Cerebellar cortex (tissue), 1 donor: ENCODE measurements at regions not wholly inside any gene's neighbourhood (a gene's known extent, or its start where the extent isn't known, plus 50 kb on each side); places are given as distances from the start of the nearest gene placed in this dataset.

Experiments used
- DNase-seq: peaks from one replicate; pipeline ENCODE4 v3.0.0-alpha.2; 2015; ENCODE audit warnings: low spot score

DNA sequence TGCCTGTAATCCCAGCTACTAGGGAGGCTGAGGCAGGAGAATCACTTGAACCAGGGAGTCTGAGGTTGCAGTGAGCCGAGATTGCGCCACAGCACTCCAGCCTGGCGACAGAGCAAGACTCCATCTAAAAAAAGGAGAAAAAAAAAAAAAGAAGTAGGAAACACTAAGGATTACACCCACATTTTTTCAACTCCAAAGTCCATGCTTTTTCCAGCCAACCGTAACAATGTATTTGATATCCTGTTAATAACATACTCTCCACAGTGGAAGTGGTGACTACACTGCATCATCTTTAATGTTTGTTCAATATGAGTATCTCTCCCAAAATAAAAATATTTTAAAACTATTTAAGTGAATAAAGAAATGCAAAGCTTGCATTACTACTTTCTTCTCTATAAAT is 481.6 kb upstream of the ACVR2A start:
- no peak for DNase-seq

DNA sequence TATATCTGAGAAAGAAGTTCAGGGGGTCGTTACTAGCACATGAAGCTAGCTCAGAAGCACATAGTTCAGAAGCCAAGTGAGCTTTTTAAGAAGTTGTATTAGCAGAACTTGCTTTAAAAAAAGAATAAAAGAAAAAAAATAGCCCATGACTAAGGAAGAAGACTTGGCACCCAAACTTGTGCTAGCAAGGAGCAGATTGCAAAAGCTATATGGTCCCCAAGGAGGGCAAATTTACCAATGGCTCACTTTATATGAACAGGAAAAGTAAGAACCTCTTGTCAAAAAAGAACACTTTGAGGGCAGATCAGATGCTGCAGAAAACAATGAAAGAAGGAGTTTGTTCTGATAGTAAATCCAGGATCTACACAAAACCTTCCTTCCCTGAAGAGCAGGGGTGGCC is 486.5 kb upstream of the ACVR2A start:
- DNase-seq, result no peak

DNA sequence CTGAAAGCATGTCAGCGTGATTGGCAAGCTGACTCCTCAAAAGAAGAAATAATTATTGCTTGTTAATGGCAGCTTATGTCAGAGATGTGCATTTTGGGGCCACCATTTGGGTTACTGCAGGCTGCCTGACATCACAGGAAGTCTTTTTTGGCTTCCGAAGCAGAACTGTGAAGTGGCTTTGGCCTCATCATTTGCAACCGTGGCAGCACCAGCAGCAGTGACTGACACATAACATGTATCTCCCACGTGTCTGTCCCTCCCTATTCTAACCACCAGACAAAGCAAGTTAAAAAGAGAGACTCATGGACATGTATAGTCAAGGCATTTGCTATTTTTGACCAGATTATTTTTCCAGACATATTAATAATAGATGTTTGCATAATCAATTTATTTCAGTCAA is 488.7 kb upstream of the ACVR2A start:
- no peak for DNase-seq

DNA sequence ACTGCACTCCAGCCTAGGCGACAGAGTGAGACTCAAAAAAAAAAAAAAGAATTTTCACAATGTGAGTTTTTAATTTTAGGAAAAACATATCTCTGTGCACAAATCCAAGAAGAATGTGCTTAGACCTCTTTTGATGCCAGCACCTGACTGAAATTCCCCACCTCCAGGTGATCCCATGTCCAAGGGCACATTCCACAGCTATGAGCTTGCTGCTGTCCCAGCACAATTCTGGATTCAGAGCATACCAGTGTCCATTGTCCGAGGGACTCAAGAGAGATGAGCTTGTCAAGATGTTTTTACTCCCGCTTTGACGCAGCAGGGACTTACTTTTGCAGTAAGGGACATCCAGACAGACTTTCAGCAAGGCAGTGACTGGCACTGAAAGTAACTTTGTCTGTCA is 489.1 kb upstream of the ACVR2A start:
- DNase-seq, result no peak

DNA sequence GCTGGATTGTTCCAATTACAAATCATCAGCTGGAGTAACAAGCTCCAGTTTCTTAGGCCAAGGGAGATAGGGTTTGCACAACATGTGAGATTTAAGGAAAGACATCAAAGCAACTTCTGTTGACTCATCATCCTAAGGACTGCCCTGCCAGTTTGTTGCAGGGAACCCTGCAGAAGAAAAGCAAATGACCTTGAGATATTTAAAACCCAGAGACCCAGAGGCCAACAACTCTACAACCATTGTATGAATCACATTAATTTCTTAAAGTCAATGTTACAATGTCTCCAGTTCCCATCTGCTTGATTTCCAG is 491.8 kb upstream of the ACVR2A start:
- no peak for DNase-seq

- no peak for DNase-seq
Measured at GRCh38 chr2:147352264-147353071, 492.4 kb upstream of the ACVR2A start.

- no peak for DNase-seq
Measured at GRCh38 chr2:147351784-147352183, 493.0 kb upstream of the ACVR2A start.

GRCh38 chr2:147348931-147349555 is 495.8 kb upstream of the ACVR2A start:
- DNase-seq, result no peak

GRCh38 chr2:147346142-147346541 is 498.7 kb upstream of the ACVR2A start:
- DNase-seq, result no peak

- no peak for DNase-seq
Measured at GRCh38 chr2:147345246-147345645, 499.6 kb upstream of the ACVR2A start.

- DNase-seq, result no peak
Measured at GRCh38 chr2:147342329-147342728, 502.5 kb upstream of the ACVR2A start.

- peak; percentile 18 for DNase-seq
Measured at GRCh38 chr2:147331790-147332419, 512.9 kb upstream of the ACVR2A start.

GRCh38 chr2:147330925-147331324 is 513.9 kb upstream of the ACVR2A start:
- DNase-seq, result no peak

DNA sequence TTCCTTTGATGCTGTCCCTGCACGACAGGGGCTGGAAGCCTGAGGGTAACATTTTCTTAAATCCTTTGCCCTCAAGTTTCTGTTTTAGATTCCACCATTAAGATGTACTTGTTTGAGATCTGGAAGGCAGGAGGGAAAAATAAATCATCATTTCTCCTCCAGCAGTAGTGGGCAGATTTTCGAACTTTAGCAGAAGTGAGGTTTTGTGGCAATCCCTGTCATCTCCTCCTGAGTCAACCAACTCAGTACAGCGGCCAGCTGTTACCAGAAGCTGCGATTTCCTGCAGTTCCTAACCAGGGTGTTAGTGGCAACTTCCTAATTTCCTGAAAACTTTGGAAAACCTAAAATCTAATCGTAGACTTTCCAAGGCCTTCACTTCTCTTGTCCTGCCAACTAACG is 517.2 kb upstream of the ACVR2A start:
- DNase-seq, result no peak

DNA sequence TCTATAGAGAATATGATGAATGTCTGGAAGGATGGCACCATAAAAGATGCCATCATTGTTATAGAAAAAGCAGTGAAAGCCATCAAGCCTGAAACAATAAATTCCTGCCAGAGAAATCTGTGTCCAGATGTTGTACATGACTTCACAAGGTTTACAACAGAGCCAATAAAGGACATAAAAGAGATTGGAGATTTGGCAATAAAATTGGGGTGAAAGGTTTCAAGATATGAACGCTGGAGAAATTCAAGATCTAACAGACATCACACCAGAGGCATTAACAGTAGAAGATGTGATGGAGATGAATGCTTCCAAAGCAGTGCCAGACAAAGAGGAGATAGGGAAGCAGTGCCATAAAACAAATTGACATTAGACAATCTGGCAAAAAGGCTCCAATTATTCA is 518.8 kb upstream of the ACVR2A start:
- no peak for DNase-seq

DNA sequence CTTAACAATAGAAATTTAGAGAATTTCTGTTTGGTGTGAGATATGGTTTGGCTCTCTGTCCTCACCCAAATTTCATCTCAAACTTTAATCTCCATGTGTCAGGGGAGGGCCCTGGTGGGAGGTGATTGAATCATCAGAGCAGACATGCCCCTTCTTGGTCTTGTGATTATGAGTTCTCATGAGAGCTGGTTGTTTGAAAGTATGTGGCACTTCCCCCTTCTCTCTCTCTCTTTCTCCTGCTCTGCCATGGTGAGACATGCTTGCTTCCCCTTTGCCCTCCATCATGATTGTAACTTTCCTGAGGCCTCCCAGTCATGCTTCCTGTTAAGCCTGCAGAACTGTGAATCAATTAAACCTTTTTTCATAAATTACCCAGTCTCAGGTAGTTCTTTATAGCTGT is 524.7 kb upstream of the ACVR2A start:
- DNase-seq, result no peak

DNA sequence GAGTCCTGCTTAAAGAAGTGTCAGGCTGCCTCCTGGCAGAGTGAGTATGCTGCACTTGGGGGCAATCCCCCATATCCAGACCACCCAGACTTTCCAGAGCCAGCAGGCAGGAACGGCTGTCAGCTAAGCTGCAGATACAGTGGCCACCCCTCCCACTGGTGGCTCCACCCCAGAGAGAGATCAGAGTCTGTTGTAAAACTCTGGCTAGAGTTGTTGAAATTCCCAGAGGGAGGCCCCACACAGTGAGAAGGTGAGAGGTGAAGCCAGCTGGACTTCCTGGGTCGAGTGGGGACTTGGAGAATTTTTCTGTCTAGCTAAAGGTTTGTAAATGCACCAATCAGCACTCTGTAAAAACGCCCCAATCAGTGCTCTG is 533.8 kb upstream of the ACVR2A start:
- no peak for DNase-seq

GRCh38 chr2:147310335-147311057 is 534.3 kb upstream of the ACVR2A start:
- DNase-seq, result no peak

DNA sequence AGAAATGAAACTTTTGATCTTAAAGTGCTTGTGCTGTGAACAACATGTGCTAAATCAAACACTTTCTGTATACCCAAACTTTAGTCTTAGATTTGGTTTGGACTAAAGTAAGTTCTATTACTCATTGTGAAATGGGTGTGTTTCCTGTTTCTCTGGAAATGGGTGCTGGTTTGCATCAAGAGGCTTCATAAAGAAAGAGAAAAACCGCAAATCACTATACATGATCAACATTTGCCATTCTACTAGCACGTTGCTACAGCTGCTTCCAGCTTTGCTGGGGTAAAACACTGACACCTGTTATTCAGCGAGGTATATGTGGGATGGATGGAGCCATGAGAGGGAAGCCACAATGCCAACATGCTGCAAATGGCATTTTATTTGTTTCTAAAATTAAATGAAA is 547.0 kb upstream of the ACVR2A start:
- no peak for DNase-seq

DNA sequence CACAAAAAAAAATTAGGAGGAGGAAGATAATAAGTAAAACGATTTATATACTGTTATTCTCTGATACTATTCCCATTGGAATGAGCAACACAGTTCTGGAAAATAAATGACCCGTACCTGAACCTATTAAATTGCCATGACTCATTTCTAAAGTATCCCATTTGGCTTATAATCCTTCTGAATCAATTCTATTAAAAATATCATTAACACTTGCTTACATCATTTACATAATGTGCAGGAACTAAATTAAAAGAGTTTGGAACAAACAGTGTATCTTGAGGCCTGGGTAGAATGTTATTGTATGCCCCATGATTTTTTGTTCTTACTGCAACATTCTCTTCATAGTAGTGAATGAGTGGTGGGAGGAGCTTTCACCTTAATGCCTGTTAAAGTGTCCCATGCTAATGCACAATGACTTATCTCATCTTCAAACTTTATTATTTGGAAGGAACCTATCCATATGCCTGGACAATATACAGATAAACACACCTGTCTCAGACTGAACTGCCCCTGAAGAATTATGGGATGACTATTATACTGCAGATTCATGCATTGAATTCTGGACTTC is 549.9 kb upstream of the ACVR2A start:
- no peak for DNase-seq

- DNase-seq, result no peak
Measured at GRCh38 chr2:147293991-147294824, 550.6 kb upstream of the ACVR2A start.

GRCh38 chr2:147288131-147288530 is 556.7 kb upstream of the ACVR2A start:
- DNase-seq, result no peak
